ENCODE measurements at regions not wholly inside any gene's neighbourhood (a gene's known extent, or its start where the extent isn't known, plus 50 kb on each side); places are given as distances from the start of the nearest gene placed in this dataset.

DNA sequence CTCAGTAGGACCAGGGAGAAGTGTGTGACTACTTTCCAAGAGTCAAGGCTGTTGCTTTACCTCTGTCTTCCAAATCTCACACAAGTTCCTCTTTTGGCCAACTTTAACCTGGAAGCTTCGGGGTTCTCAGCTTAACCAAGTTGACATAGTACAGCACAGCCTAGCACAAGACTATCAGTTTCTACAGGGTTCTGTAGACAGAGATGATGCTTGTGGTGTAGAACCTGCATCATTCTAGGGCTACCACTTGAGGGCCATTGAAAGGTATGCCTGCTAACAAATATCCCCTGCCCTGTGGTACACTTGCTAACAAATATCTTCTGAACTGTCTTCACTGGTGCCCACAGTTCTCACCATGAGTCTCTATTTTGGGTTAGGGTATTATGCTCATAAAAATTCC, 62.0 kb upstream of the MAP3K7 start:
- H3K27ac ChIP-seq: no peak overlapping the region
- intact Hi-C loops (cut with DNase I): no loop called here
- no peak for TF ChIP-seq POLR2AphosphoS5 (IDR thresholded peaks at IDR 0.05; ENCODE audit: insufficient read depth in 1 of 2, low read depth in 1 of 2)
- TF ChIP-seq, protein P1, sequence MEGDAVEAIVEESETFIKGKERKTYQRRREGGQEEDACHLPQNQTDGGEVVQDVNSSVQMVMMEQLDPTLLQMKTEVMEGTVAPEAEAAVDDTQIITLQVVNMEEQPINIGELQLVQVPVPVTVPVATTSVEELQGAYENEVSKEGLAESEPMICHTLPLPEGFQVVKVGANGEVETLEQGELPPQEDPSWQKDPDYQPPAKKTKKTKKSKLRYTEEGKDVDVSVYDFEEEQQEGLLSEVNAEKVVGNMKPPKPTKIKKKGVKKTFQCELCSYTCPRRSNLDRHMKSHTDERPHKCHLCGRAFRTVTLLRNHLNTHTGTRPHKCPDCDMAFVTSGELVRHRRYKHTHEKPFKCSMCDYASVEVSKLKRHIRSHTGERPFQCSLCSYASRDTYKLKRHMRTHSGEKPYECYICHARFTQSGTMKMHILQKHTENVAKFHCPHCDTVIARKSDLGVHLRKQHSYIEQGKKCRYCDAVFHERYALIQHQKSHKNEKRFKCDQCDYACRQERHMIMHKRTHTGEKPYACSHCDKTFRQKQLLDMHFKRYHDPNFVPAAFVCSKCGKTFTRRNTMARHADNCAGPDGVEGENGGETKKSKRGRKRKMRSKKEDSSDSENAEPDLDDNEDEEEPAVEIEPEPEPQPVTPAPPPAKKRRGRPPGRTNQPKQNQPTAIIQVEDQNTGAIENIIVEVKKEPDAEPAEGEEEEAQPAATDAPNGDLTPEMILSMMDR (IDR thresholded peaks at IDR 0.05): no peak
- TF ChIP-seq POLR2A (IDR thresholded peaks at IDR 0.05): no peak
- no peaks in the 10 kb centered on the region for H3K27me3 ChIP-seq
- no peak for DNase-seq (ENCODE audit: extremely low spot score in 2 of 2)
- no peaks in the 10 kb centered on the region for H3K9me3 ChIP-seq
- H3K4me3 ChIP-seq: no peak overlapping the region
- H3K4me1 ChIP-seq: no peaks in the 10 kb centered on the region
- H3K36me3 ChIP-seq: no peaks in the 10 kb centered on the region

DNA sequence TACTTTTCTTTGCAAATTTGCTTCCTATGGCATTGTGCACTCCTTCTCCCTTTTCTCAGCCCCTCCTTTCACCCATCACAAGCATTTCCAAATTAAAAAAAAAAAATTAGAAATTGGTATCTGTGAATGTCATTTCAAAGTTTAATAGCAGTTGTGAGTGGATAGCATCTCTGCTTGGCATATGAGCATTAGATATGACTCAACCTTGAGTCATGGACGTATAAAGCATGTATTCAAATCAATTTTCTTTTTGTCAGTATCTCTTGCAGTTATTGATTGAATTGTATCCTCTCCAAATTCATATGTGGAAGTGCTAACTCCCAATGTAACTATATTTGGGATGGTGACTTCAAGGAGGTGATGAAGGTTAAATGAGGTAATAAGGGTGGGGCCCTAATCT, 60.1 kb upstream of the MAP3K7 start:
- intact Hi-C loops (cut with DNase I): no loop called here
- no peaks in the 10 kb centered on the region for H3K9me3 ChIP-seq

DNA sequence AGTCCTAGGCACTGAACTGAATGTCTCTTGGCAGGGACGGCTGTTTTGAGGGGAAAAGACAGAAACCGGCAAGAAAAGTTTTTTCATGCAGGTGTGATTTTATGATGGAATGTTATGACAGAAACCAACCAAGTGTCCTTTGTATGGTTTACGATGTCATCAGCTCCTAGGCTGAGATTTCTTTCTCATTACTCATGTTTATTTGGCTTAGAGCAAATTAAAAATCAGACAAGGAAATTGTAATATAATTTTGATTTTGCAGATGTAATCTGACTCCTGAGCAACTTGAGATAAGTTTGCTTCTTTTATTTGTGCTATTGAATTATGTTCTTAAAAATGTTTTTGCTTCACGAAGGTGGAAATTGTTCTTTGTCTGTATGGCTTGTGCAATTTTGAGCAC, 58.8 kb upstream of the MAP3K7 start:
- H3K27ac ChIP-seq: no peak overlapping the region
- no peaks in the 10 kb centered on the region for H3K4me1 ChIP-seq
- no peaks in the 10 kb centered on the region for H3K9me3 ChIP-seq
- intact Hi-C loops (cut with DNase I): no loop called here
- no peaks in the 10 kb centered on the region for H3K36me3 ChIP-seq
- H3K4me3 ChIP-seq: no peak overlapping the region
- TF ChIP-seq POLR2AphosphoS5 (IDR thresholded peaks at IDR 0.05; ENCODE audit: insufficient read depth in 1 of 2, low read depth in 1 of 2): no peak
- TF ChIP-seq, protein P1 (IDR thresholded peaks at IDR 0.05): no peak
- TF ChIP-seq POLR2A (IDR thresholded peaks at IDR 0.05): no peak
- no peaks in the 10 kb centered on the region for H3K27me3 ChIP-seq
- no peak for DNase-seq (ENCODE audit: extremely low spot score in 2 of 2)

More for the DNA sequence above, 60.1 kb upstream of the MAP3K7 start:
- TF ChIP-seq, protein P1 (IDR thresholded peaks at IDR 0.05): no peak
- TF ChIP-seq POLR2A (IDR thresholded peaks at IDR 0.05) (no peak), POLR2AphosphoS5 (IDR thresholded peaks at IDR 0.05; ENCODE audit: insufficient read depth in 1 of 2, low read depth in 1 of 2) (no peak)
- H3K36me3 ChIP-seq: no peaks in the 10 kb centered on the region
- H3K27me3 ChIP-seq: no peaks in the 10 kb centered on the region
- no peak overlapping the region for H3K27ac ChIP-seq
- H3K4me3 ChIP-seq: no peak overlapping the region
- H3K4me1 ChIP-seq: no peaks in the 10 kb centered on the region
- DNase-seq (ENCODE audit: extremely low spot score in 2 of 2): no peak

DNA sequence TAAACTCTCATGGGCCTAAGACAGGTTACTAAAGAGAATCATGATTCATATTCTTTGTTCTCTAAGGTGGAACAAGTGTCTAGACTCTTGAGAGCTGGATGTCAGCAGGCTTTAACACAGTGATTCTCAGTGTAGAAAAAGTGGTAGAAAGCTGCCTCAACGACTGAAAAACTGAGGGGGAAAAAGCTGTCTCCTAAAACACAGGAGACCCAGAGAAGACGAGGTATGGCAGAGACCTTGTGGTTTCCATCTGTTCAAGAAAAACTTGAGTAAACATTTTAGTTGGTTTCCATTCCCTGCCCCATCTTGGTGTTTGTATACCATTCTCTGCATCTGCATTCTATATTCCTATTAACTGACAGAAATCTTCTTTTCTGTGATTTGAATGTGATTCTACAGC, 57.6 kb upstream of the MAP3K7 start:
- no peak overlapping the region for H3K4me3 ChIP-seq
- TF ChIP-seq, protein P1 (IDR thresholded peaks at IDR 0.05): no peak
- TF ChIP-seq POLR2A (IDR thresholded peaks at IDR 0.05) (no peak), POLR2AphosphoS5 (IDR thresholded peaks at IDR 0.05; ENCODE audit: insufficient read depth in 1 of 2, low read depth in 1 of 2) (no peak)
- no peak overlapping the region for H3K27ac ChIP-seq
- no peaks in the 10 kb centered on the region for H3K4me1 ChIP-seq
- no peaks in the 10 kb centered on the region for H3K36me3 ChIP-seq
- no peaks in the 10 kb centered on the region for H3K27me3 ChIP-seq
- no peaks in the 10 kb centered on the region for H3K9me3 ChIP-seq
- intact Hi-C loops (cut with DNase I): no loop called here
- DNase-seq (ENCODE audit: extremely low spot score in 2 of 2): no peak

DNA sequence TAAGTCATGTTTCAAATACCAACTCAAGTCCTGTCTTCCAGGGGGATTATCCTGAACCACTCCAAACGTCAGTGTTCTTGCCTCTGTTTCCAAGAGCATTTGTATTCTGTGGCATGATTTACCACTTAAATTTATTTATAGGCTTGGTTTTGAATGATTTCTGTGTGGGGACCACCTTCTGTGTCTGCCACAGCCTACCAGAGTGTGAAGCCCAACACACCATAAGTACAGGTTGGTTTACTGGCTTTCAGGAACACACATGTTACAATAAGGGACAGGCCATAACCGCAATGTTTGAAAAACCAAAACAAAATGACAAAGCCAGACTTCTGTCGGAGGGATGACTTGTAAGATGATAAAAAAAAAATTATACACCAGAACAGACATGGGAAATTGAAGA, 56.5 kb upstream of the MAP3K7 start:
- intact Hi-C loops (cut with DNase I): no loop called here
- no peak for DNase-seq (ENCODE audit: extremely low spot score in 2 of 2)
- no peak overlapping the region for H3K4me3 ChIP-seq
- H3K27me3 ChIP-seq: no peaks in the 10 kb centered on the region
- H3K9me3 ChIP-seq: no peaks in the 10 kb centered on the region
- H3K27ac ChIP-seq: no peak overlapping the region
- H3K36me3 ChIP-seq: no peaks in the 10 kb centered on the region
- no peaks in the 10 kb centered on the region for H3K4me1 ChIP-seq
- TF ChIP-seq POLR2AphosphoS5 (IDR thresholded peaks at IDR 0.05; ENCODE audit: insufficient read depth in 1 of 2, low read depth in 1 of 2) (no peak), POLR2A (IDR thresholded peaks at IDR 0.05) (no peak)
- TF ChIP-seq, protein P1 (IDR thresholded peaks at IDR 0.05): no peak
